GM12892 (cell line): ENCODE measurements at regions not wholly inside any gene's neighbourhood (a gene's known extent, or its start where the extent isn't known, plus 50 kb on each side); places are given as distances from the start of the nearest gene placed in this dataset.

Experiments
- POLR2A ChIP-seq: IDR thresholded peaks from 2 replicates; pipeline ENCODE4 v1.6.1; 2011; ENCODE audit warnings: low read depth, low read length, control low read depth
- POLR2AphosphoS5 ChIP-seq: IDR thresholded peaks from 2 replicates; pipeline ENCODE4 v1.6.1; 2011; ENCODE audit warnings: low read depth, low read length, control low read depth
- TAF1 ChIP-seq: IDR thresholded peaks from 2 replicates; pipeline ENCODE4 v1.6.1; 2011; ENCODE audit warnings: low read depth, mild to moderate bottlenecking, control low read depth, low read length, borderline replicate concordance

DNA sequence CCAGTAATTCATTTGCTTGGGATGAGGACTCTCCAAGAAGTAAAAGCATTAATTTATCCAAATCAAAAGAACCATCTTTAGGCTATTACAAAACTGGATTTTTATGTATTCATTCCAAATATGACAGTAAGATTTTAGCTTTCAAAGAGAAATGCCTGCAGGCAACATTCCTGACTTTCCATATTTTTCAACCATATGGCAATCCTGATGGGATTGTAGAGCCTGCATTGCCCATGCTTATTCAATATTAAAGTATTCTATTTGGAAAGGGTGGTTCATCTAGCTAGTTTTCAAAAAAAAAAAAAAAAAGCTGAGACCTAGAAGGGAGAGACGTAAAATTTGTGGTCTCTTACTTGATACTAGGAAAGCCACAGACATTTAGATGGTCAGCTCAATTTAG is 1253.7 kb downstream of the LRFN5 start:
- no peak for TF ChIP-seq POLR2A
- TF ChIP-seq POLR2AphosphoS5, result no peak
- TF ChIP-seq TAF1, result no peak
